K562 (cell line): ENCODE measurements at regions not wholly inside any gene's neighbourhood (a gene's known extent, or its start where the extent isn't known, plus 50 kb on each side); places are given as distances from the start of the nearest gene placed in this dataset.

Experiments
- ATAC-seq: fragments of 200-7000 bp; cut with Tn5 transposase; 3 replicates; pipeline ENCODE4 v1.9.1; 2020; ENCODE audit warnings: moderate library complexity
- BruUV-seq: library from RNA; stranded (reverse); fragments of 400-500 nt; replicated peaks from 2 replicates; lab custom pipeline; 2021; lab: Mats Ljungman, UMichigan
- CTCF ChIA-PET: fragments of 300-600 bp; formaldehyde crosslinking; extraction: SDS; loops from one replicate; lab custom pipeline; 2021; ENCODE audit warnings: low intra/inter-chr PET ratio; lab: Yijun Ruan, JAX
- POLR2A ChIA-PET: fragments of 300-600, 350-650 bp; sonication (Branson Sonifier 250); formaldehyde crosslinking; extraction: SDS; loops from one replicate; lab custom pipeline; 2021; ENCODE audit warnings: antibody characterized with exemption, inconsistent platforms; lab: Yijun Ruan, JAX
- DNase-seq, 4 experiments: peaks; one replicate each; pipeline versions ENCODE4 v3.0.0 to v3.0.0-alpha.2; 2011 to 2018; ENCODE audit warnings: low spot score in 3 of 4, mixed read lengths in 3 of 4; ENCODE audit errors: extremely low read depth in 1 of 4
- FAIRE-seq: peaks from 2 replicates; lab custom pipeline; 2011; peaks lifted over from hg19 to GRCh38; lab: Jason Lieb, UNC
- H2AFZ ChIP-seq: 2 replicates; pipeline ENCODE4 v1.6.0; 2011; ENCODE audit warnings: low read depth, low read length, control low read depth, inconsistent platforms
- H3K27ac ChIP-seq: fragments of 200-600 bp; 3 replicates; pipeline ENCODE4 v1.8.0; 2011; ENCODE audit warnings: low read depth, mild to moderate bottlenecking, control low read depth, inconsistent platforms, low read length, moderate library complexity, mixed read lengths; ENCODE audit errors: extremely low read depth
- H3K27me3 ChIP-seq, 2 experiments: fragments of 300-600 bp in 1 of 2; 2 replicates in 1 of 2; 3 replicates in 1 of 2; pipeline versions ENCODE4 v1.6.0 to v1.8.0; 2011; ENCODE audit warnings: inconsistent platforms in 2 of 2, low read length in 2 of 2, mild to moderate bottlenecking in 1 of 2, mixed read lengths in 1 of 2, moderate library complexity in 1 of 2; ENCODE audit not compliant: control insufficient read depth in 2 of 2, insufficient read depth in 2 of 2
- H3K36me3 ChIP-seq: fragments of 300-600 bp; 3 replicates; pipeline ENCODE4 v1.8.0; 2011; ENCODE audit warnings: mild to moderate bottlenecking, low read length, inconsistent platforms; ENCODE audit not compliant: control insufficient read depth, insufficient read depth
- H3K4me1 ChIP-seq, 2 experiments: fragments of 200-600 bp in 1 of 2; replicated peaks in 1 of 2; 2 replicates in 1 of 2; 3 replicates in 1 of 2; pipeline versions ENCODE4 v1.5.1 to v1.8.0; 2011; ENCODE audit warnings: inconsistent platforms in 2 of 2, low read length in 2 of 2, mild to moderate bottlenecking in 1 of 2, mixed read lengths in 1 of 2, moderate library complexity in 1 of 2; ENCODE audit not compliant: control insufficient read depth in 2 of 2, insufficient read depth in 2 of 2
- H3K4me2 ChIP-seq: 2 replicates; pipeline ENCODE4 v1.6.1; 2011; ENCODE audit warnings: low read length, control low read depth, inconsistent platforms, mixed read lengths; ENCODE audit not compliant: insufficient read depth
- H3K4me3 ChIP-seq: fragments of 200-600 bp; sonication (generic), shearing (Covaris generic); 2 replicates; pipeline ENCODE4 v1.5.1; 2016; ENCODE audit warnings: control low read depth, inconsistent platforms
- H3K79me2 ChIP-seq: fragments of 200-600 bp; 3 replicates; pipeline ENCODE4 v1.8.0; 2011; ENCODE audit warnings: low read length, inconsistent platforms; ENCODE audit not compliant: control insufficient read depth, insufficient read depth
- H3K9ac ChIP-seq, 2 experiments: 2 replicates each; pipeline versions ENCODE4 v1.6.0 to v1.6.1; 2011; ENCODE audit warnings: low read depth in 2 of 2, low read length in 2 of 2, control low read depth in 1 of 2, inconsistent platforms in 1 of 2, mild to moderate bottlenecking in 1 of 2, mixed read lengths in 1 of 2; ENCODE audit not compliant: insufficient read depth in 1 of 2
- H3K9me1 ChIP-seq: one replicate; pipeline ENCODE4 v1.6.0; 2011; ENCODE audit warnings: inconsistent platforms, mild to moderate bottlenecking, low read length, moderate library complexity; ENCODE audit not compliant: control insufficient read depth, insufficient read depth
- H3K9me3 ChIP-seq: replicated peaks from 2 replicates; pipeline ENCODE4 v1.5.1; 2011; ENCODE audit warnings: low read depth, low read length, inconsistent platforms; ENCODE audit not compliant: control insufficient read depth, insufficient read depth
- H4K20me1 ChIP-seq: replicated peaks from 2 replicates; pipeline ENCODE4 v1.6.1; 2011; ENCODE audit warnings: low read length, inconsistent platforms, mixed read lengths; ENCODE audit not compliant: control insufficient read depth, insufficient read depth
- ESRRA ChIP-seq: fragments of 450-650 bp; IDR thresholded peaks from 2 replicates; pipeline ENCODE4 v1.6.1; 2014; ENCODE audit warnings: low read depth, mild to moderate bottlenecking, moderate library complexity, borderline replicate concordance
- ETV1 ChIP-seq: fragments of 450-650 bp; conservative IDR thresholded peaks from 2 replicates; pipeline ENCODE4 v1.6.1; 2016; ENCODE audit warnings: missing genetic modification characterization, control low read depth, low read depth, missing compliant biosample characterization
- GATA2 ChIP-seq: sonication (generic); formaldehyde crosslinking; IDR thresholded peaks from 2 replicates; pipeline ENCODE4 v1.4.0; 2020; ENCODE audit warnings: mild to moderate bottlenecking, missing genetic modification reagents
- GTF2B ChIP-seq: IDR thresholded peaks from 2 replicates; pipeline ENCODE4 v1.6.1; 2011; ENCODE audit not compliant: insufficient read length; ENCODE audit errors: extremely low read depth
- MAFK ChIP-seq: IDR thresholded peaks from 2 replicates; pipeline ENCODE4 v1.6.1; 2011; ENCODE audit warnings: low read length, improper control_type of control experiment
- NCOA1 ChIP-seq: fragments of 450-650 bp; IDR thresholded peaks from 2 replicates; pipeline ENCODE4 v1.6.1; 2016; ENCODE audit warnings: low read depth
- PHF20 ChIP-seq: fragments of 450-650 bp; IDR thresholded peaks from 2 replicates; pipeline ENCODE4 v1.6.1; 2018; ENCODE audit not compliant: partially characterized antibody
- PHTF2 ChIP-seq: fragments of 250-450 bp; sonication (Bioruptor Pico); IDR thresholded peaks from 2 replicates; pipeline ENCODE4 v1.5.0; 2021; ENCODE audit warnings: mild to moderate bottlenecking
- POLR2G ChIP-seq: fragments of 200-400 bp; formaldehyde crosslinking; IDR thresholded peaks from 2 replicates; pipeline ENCODE4 v1.6.1; 2017; ENCODE audit warnings: low read depth, mild to moderate bottlenecking, antibody characterized with exemption, low read length, moderate library complexity
- POLR3A ChIP-seq: IDR thresholded peaks from 2 replicates; pipeline ENCODE4 v1.6.1; 2011; ENCODE audit warnings: borderline replicate concordance, mild to moderate bottlenecking, moderate library complexity; ENCODE audit not compliant: insufficient read length, insufficient read depth; ENCODE audit errors: extremely low read depth
- PURB ChIP-seq: sonication (generic); formaldehyde crosslinking; IDR thresholded peaks from 2 replicates; pipeline ENCODE4 v1.9.0; 2021; ENCODE audit warnings: low read depth, mild to moderate bottlenecking, missing genetic modification reagents
- SMAD1 ChIP-seq: fragments of 150-350 bp; IDR thresholded peaks from 2 replicates; pipeline ENCODE4 v1.6.1; 2014; ENCODE audit warnings: low read length, low read depth; ENCODE audit not compliant: partially characterized antibody
- ZNF184 ChIP-seq: sonication (generic); formaldehyde crosslinking; IDR thresholded peaks from 2 replicates; pipeline ENCODE4 v1.5.0; 2020; ENCODE audit warnings: missing genetic modification reagents
- ZNF24 ChIP-seq: fragments of 450-650 bp; IDR thresholded peaks from 2 replicates; pipeline ENCODE4 v1.6.1; 2016
- ZNF318 ChIP-seq, 2 experiments: fragments of 450-650 bp; IDR thresholded peaks; 2 replicates each; pipeline ENCODE4 v1.6.1; 2016; ENCODE audit warnings: mild to moderate bottlenecking in 2 of 2, borderline replicate concordance in 1 of 2, low read depth in 1 of 2, moderate library complexity in 1 of 2
- WGBS: fragments of 100-300 bp; shearing (Covaris generic); methylation state at CpG from one replicate; pipeline ENCODE4 v1.1.6; 2016; ENCODE audit warnings: low coverage, mixed read lengths; ENCODE audit not compliant: insufficient coverage; ENCODE audit errors: missing lambda C conversion rate; 5-methylcytosine and 5-hydroxymethylcytosine counted together
- in situ Hi-C: fragments of 300-500 bp; cut with MboI; formaldehyde crosslinking; loops from 4 replicates; pipeline ENCODE4 v1.15.0; 2018; ENCODE audit warnings: inconsistent platforms, mixed read lengths
- intact Hi-C: fragments of 100-400 bp; cut with micrococcal nuclease; formaldehyde crosslinking; loops from 2 replicates; pipeline ENCODE4 v1.14.2; 2022

- H3K4me2 ChIP-seq: no peak overlapping the region
- 0% methylated on average over 3 of the region's 3 CpGs for WGBS
- BruUV-seq: no TSS peak
- TF ChIP-seq PHTF2 (no peak), PHF20 (no peak), PURB (no peak), ESRRA (no peak), GATA2 (CRISPR knock-in tag) (no peak), ZNF318 (IDR thresholded peaks at IDR 0.05; ENCODE audit: borderline replicate concordance in 1 of 2, low read depth in 1 of 2) (no peak), ETV1 (tag) (no peak), POLR3A (no peak), MAFK (no peak), ZNF24 (no peak), POLR2G (no peak), NCOA1 (no peak), SMAD1 (no peak), GTF2B (no peak), ZNF184 (no peak)
Measured at GRCh38 chr2:4502230-4502843, 799.0 kb downstream of the DCDC2C start.

More at GRCh38 chr2:4502230-4502843, 799.0 kb downstream of the DCDC2C start:
- no peaks in the 10 kb centered on the region for H3K27me3 ChIP-seq
- FAIRE-seq: no peak
- DNase-seq: no peak
- no peak overlapping the region for H2AFZ ChIP-seq
- no peak overlapping the region for H3K27ac ChIP-seq
- H4K20me1 ChIP-seq: no peaks in the 10 kb centered on the region
- ChIA-PET CTCF (no interaction called here), POLR2A (no interaction called here)
- in situ Hi-C loops: no loop called here
- H3K9me3 ChIP-seq: peaks cover 1% of the 10 kb centered on the region; the same call in 1 of the 2 replicates
- no peaks in the 10 kb centered on the region for H3K36me3 ChIP-seq
- intact Hi-C loops: no loop called here
- no peak overlapping the region for H3K4me3 ChIP-seq
- ATAC-seq: no peak
- no peaks in the 10 kb centered on the region for H3K4me1 ChIP-seq
- H3K79me2 ChIP-seq: no peaks in the 10 kb centered on the region
- H3K9me1 ChIP-seq: no peaks in the 10 kb centered on the region
- H3K9ac ChIP-seq: no peak overlapping the region
